ENCODE measurements at regions not wholly inside any gene's neighbourhood (a gene's known extent, or its start where the extent isn't known, plus 50 kb on each side); places are given as distances from the start of the nearest gene placed in this dataset.

GRCh38 chr3:181457756-181458155, 254.0 kb upstream of the SOX2 start:
- ChIA-PET POLR2A (no interaction called here), CTCF (no interaction called here)
- TF ChIP-seq CTCF (IDR thresholded peaks at IDR 0.05; ENCODE audit: insufficient read depth, low read depth, low read length), result no peak
- no peak for DNase-seq (ENCODE audit: low read depth)
- Histone ChIP-seq H3K27me3 (ENCODE audit: control insufficient read depth, insufficient read depth, low read length) (no peaks in the 10 kb centered on the region), H3K36me3 (ENCODE audit: control insufficient read depth, insufficient read depth, low read length) (no peaks in the 10 kb centered on the region), H3K4me3 (ENCODE audit: low read depth, low read length) (no peak overlapping the region)

- ChIA-PET POLR2A (no interaction called here), CTCF (no interaction called here)
- no peaks in the 10 kb centered on the region for H3K36me3 ChIP-seq (ENCODE audit: control insufficient read depth, insufficient read depth, low read length)
- TF ChIP-seq CTCF (IDR thresholded peaks at IDR 0.05; ENCODE audit: insufficient read depth, low read depth, low read length), result no peak
- H3K4me3 ChIP-seq (ENCODE audit: low read depth, low read length), result no peak overlapping the region
- H3K27me3 ChIP-seq (ENCODE audit: control insufficient read depth, insufficient read depth, low read length), result no peaks in the 10 kb centered on the region
- DNase-seq (ENCODE audit: low read depth), result no peak
Observed at GRCh38 chr3:181457190-181457589, 254.5 kb upstream of the SOX2 start.

- Histone ChIP-seq H3K4me3 (ENCODE audit: low read depth, low read length) (no peak overlapping the region), H3K27me3 (ENCODE audit: control insufficient read depth, insufficient read depth, low read length) (no peaks in the 10 kb centered on the region), H3K36me3 (ENCODE audit: control insufficient read depth, insufficient read depth, low read length) (no peaks in the 10 kb centered on the region)
- TF ChIP-seq CTCF (IDR thresholded peaks at IDR 0.05; ENCODE audit: insufficient read depth, low read depth, low read length), result no peak
- ChIA-PET POLR2A (no interaction called here), CTCF (interaction anchor here (0.6 kb wide), 1 partner anchor 1870 kb away, joined by 3 read pairs; no protein-coding TSS in a partner anchor)
- DNase-seq (ENCODE audit: low read depth), result no peak
Observed at GRCh38 chr3:181455276-181455675, 256.4 kb upstream of the SOX2 start.

- H3K27me3 ChIP-seq (ENCODE audit: control insufficient read depth, insufficient read depth, low read length), result no peaks in the 10 kb centered on the region
- POLR2A ChIA-PET, result no interaction called here
- no peaks in the 10 kb centered on the region for H3K36me3 ChIP-seq (ENCODE audit: control insufficient read depth, insufficient read depth, low read length)
- no peak for DNase-seq (ENCODE audit: low read depth)
- TF ChIP-seq CTCF (IDR thresholded peaks at IDR 0.05; ENCODE audit: insufficient read depth, low read depth, low read length), result no peak
- H3K4me3 ChIP-seq (ENCODE audit: low read depth, low read length), result no peak overlapping the region
- CTCF ChIA-PET, result interaction anchor here (0.6 kb wide), 1 partner anchor 1871 kb away, joined by 3 read pairs; no protein-coding TSS in a partner anchor
Observed at GRCh38 chr3:181454451-181455027, 257.2 kb upstream of the SOX2 start.

GRCh38 chr3:181446741-181447140, 265.0 kb upstream of the SOX2 start:
- CTCF ChIA-PET, result no interaction called here
- DNase-seq (ENCODE audit: low read depth), result no peak
- no peak for TF ChIP-seq CTCF (IDR thresholded peaks at IDR 0.05; ENCODE audit: insufficient read depth, low read depth, low read length)
- POLR2A ChIA-PET, result no interaction called here
- no peaks in the 10 kb centered on the region for H3K27me3 ChIP-seq (ENCODE audit: control insufficient read depth, insufficient read depth, low read length)
- H3K4me3 ChIP-seq (ENCODE audit: low read depth, low read length), result no peak overlapping the region
- no peaks in the 10 kb centered on the region for H3K36me3 ChIP-seq (ENCODE audit: control insufficient read depth, insufficient read depth, low read length)
